CD4-positive, alpha-beta T cell (primary cell): ENCODE measurements at regions not wholly inside any gene's neighbourhood (a gene's known extent, or its start where the extent isn't known, plus 50 kb on each side); places are given as distances from the start of the nearest gene placed in this dataset.

Experiments used
- ATAC-seq: fragments of 200-7000 bp; cut with Tn5 transposase; one replicate; pipeline ENCODE4 v1.10.0; 2022; ENCODE audit warnings: mild to moderate bottlenecking; ENCODE audit not compliant: poor library complexity
- CTCF ChIA-PET: fragments of 350-600 bp; sonication (Branson Sonifier 250); formaldehyde crosslinking; loops from one replicate; lab custom pipeline; 2021; ENCODE audit warnings: antibody characterized with exemption, inconsistent platforms; lab: Charles Lee
- POLR2A ChIA-PET: fragments of 350-600 bp; sonication (Branson Sonifier 250); formaldehyde crosslinking; loops from one replicate; lab custom pipeline; 2021; ENCODE audit warnings: antibody characterized with exemption, inconsistent platforms; lab: Charles Lee
- DNase-seq, 14 experiments: peaks; one replicate each; pipeline ENCODE4 v3.0.0-alpha.2; 2013 to 2020; ENCODE audit warnings: mixed read lengths in 2 of 14
- H3K27ac ChIP-seq, 2 donors: one replicate each; pipeline versions ENCODE4 v1.5.1 to v1.7.0; 2013; ENCODE audit warnings: low read length in 2 of 2, low read depth in 1 of 2, mild to moderate bottlenecking in 1 of 2
- H3K27me3 ChIP-seq, 2 experiments: 1 replicate in 1 of 2; 2 replicates in 1 of 2; pipeline versions ENCODE4 v1.6.1 to v1.7.0; 2013; ENCODE audit warnings: low read length in 2 of 2, control low read depth in 1 of 2, mild to moderate bottlenecking in 1 of 2, moderate library complexity in 1 of 2; ENCODE audit not compliant: insufficient read depth in 2 of 2, control insufficient read depth in 1 of 2
- H3K36me3 ChIP-seq: one replicate; pipeline ENCODE4 v1.6.1; 2013; ENCODE audit warnings: low read length, control low read depth; ENCODE audit not compliant: insufficient read depth
- H3K4me1 ChIP-seq: one replicate; pipeline ENCODE4 v1.6.1; 2013; ENCODE audit warnings: low read length, control low read depth; ENCODE audit not compliant: insufficient read depth
- H3K4me3 ChIP-seq: one replicate; pipeline ENCODE4 v1.5.1; 2013; ENCODE audit warnings: mild to moderate bottlenecking, low read length, moderate library complexity
- H3K9me3 ChIP-seq, 2 experiments: 1 replicate in 1 of 2; 2 replicates in 1 of 2; pipeline versions ENCODE4 v1.6.1 to v1.7.0; 2013; ENCODE audit warnings: low read length in 2 of 2, mild to moderate bottlenecking in 2 of 2, control low read depth in 1 of 2, moderate library complexity in 1 of 2; ENCODE audit not compliant: control insufficient read depth in 1 of 2, insufficient read depth in 1 of 2
- H3K27ac Mint-ChIP-seq: one replicate; pipeline ENCODE4 v1.8.0; 2020; ENCODE audit warnings: mixed read lengths
- H3K27me3 Mint-ChIP-seq: one replicate; pipeline ENCODE4 v1.8.0; 2021; ENCODE audit warnings: mixed read lengths
- H3K36me3 Mint-ChIP-seq: one replicate; pipeline ENCODE4 v1.8.0; 2021; ENCODE audit warnings: low read depth, mixed read lengths
- H3K4me1 Mint-ChIP-seq: one replicate; pipeline ENCODE4 v1.8.0; 2021; ENCODE audit warnings: low read depth, mixed read lengths
- H3K4me3 Mint-ChIP-seq: one replicate; pipeline ENCODE4 v1.8.0; 2020; ENCODE audit warnings: mild to moderate bottlenecking, mixed read lengths
- H3K9me3 Mint-ChIP-seq: one replicate; pipeline ENCODE4 v1.8.0; 2020; ENCODE audit warnings: mixed read lengths
- intact Hi-C, 2 experiments: fragments of 100-400 bp; cut with DNase I in 1 of 2; cut with micrococcal nuclease in 1 of 2; formaldehyde crosslinking; loops; one replicate each; pipeline versions ENCODE4 v1.15.1 to v1.9.0; 2023 to 2025; cut with DNase I, micrococcal nuclease
- TF ChIP-seq, protein P1 (sequence below): fragments of 200-600 bp; IDR thresholded peaks from one replicate; pipeline ENCODE4 v1.8.0; 2022; ENCODE audit warnings: antibody characterized with exemption, mild to moderate bottlenecking

DNA sequence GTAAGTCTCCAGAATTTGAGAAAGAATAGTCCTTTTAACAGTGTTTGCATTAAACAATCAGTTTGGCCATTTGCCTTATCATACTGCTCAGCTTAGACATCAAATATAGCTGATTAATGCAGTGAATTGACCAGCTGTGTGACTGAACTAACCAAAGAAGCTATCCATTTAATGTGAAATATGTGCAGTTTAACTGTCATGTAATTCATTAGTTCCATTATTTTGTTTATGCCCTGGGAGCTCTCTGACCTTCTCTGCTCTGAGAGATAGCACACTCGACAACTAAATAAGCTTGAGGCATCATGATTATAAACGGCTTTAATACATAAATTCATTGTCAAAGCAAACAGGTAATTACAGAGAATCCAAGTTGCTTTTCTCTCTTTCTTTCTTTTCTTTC, 324.3 kb upstream of the PCDH7 start:
- Histone ChIP-seq H3K36me3 (no peaks in the 10 kb centered on the region), H3K9me3 (peaks cover 0 to 4% of the 10 kb centered on the region in 2 experiments), H3K27me3 (no peaks in the 10 kb centered on the region), H3K4me1 (no peaks in the 10 kb centered on the region), H3K4me3 (no peak overlapping the region), H3K27ac (no peak overlapping the region)
- Mint-ChIP-seq H3K36me3 (no peaks in the 10 kb centered on the region), H3K27ac (no peak overlapping the region), H3K9me3 (peaks cover 14% of the 10 kb centered on the region), H3K4me3 (no peak overlapping the region), H3K4me1 (no peaks in the 10 kb centered on the region), H3K27me3 (no peaks in the 10 kb centered on the region)
- intact Hi-C loops: no loop called here
- no peak for ATAC-seq
- POLR2A ChIA-PET: no interaction called here
- CTCF ChIA-PET: interaction anchor here (0.7 kb wide), 1 partner anchor 482 kb away, joined by 3 read pairs; no protein-coding TSS in a partner anchor
- TF ChIP-seq, protein P1, sequence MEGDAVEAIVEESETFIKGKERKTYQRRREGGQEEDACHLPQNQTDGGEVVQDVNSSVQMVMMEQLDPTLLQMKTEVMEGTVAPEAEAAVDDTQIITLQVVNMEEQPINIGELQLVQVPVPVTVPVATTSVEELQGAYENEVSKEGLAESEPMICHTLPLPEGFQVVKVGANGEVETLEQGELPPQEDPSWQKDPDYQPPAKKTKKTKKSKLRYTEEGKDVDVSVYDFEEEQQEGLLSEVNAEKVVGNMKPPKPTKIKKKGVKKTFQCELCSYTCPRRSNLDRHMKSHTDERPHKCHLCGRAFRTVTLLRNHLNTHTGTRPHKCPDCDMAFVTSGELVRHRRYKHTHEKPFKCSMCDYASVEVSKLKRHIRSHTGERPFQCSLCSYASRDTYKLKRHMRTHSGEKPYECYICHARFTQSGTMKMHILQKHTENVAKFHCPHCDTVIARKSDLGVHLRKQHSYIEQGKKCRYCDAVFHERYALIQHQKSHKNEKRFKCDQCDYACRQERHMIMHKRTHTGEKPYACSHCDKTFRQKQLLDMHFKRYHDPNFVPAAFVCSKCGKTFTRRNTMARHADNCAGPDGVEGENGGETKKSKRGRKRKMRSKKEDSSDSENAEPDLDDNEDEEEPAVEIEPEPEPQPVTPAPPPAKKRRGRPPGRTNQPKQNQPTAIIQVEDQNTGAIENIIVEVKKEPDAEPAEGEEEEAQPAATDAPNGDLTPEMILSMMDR: no peak
- DNase-seq: no peak

DNA sequence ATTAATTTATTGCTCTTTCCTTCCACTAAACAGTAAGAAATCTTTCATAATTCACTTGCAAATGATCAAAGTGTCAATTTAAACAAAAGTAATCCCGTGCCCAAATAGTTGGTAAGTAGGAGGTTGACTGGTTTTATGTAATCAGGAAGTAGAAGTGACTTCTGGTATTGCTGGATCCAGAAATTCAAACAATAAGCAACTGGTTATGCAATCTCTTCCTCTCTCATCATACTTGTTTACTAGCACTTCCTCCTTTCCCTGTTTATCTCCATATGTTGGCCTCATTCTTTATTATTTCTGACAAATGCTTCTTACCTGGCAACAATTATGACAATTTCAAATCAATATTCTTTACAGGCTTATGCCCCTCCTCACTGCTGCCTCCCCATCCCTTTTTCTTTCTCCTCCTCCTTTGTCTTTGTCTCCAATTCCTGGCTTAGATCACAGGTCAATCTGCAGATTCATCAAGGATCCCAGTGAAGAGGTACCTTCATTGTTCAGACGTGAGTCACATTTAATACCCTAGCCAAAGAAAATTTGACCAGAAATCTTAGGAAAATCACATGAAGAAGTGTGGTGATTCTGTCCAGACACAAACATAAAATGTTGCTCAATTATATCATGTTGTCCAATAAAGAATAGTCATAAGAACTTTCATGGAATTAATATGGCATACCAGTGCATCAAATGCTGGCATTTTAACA, 323.2 kb upstream of the PCDH7 start:
- TF ChIP-seq, protein P1: no peak
- intact Hi-C loops: no loop called here
- no peaks in the 10 kb centered on the region for H3K4me1 Mint-ChIP-seq

DNA sequence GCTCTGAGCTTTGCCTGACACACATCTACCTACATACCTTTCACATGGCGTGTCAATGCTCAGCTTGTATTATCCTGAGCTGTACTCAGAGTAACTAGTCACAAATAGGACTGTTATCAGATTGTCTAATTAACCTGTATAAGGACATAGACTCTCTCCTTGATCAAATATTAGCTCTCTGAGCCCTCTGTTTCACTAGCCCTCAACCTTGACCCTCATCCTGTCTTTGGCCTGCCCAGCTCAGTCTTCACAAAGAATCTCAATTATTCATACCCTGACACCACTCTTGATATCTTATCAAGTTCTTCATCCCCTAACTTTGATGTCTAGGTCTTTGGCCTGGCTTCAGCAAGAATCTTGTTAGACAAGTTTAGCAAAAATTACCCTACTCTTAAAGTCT, 320.7 kb upstream of the PCDH7 start:
- TF ChIP-seq, protein P1: no peak
- CTCF ChIA-PET: no interaction called here
- Mint-ChIP-seq H3K9me3 (peaks cover 4% of the 10 kb centered on the region), H3K4me3 (no peak overlapping the region), H3K27me3 (no peaks in the 10 kb centered on the region), H3K27ac (no peak overlapping the region), H3K36me3 (no peaks in the 10 kb centered on the region), H3K4me1 (no peaks in the 10 kb centered on the region)
- intact Hi-C loops: no loop called here
- H3K9me3 ChIP-seq: peaks cover 0 to 4% of the 10 kb centered on the region in 2 experiments
- H3K4me1 ChIP-seq: no peaks in the 10 kb centered on the region
- no peaks in the 10 kb centered on the region for H3K36me3 ChIP-seq
- DNase-seq (no peak), ATAC-seq (no peak)
- H3K27ac ChIP-seq: no peak overlapping the region
- H3K27me3 ChIP-seq: no peaks in the 10 kb centered on the region
- POLR2A ChIA-PET: no interaction called here
- no peak overlapping the region for H3K4me3 ChIP-seq

More for the DNA sequence above, 323.2 kb upstream of the PCDH7 start:
- ATAC-seq (no peak), DNase-seq (no peak)
- CTCF ChIA-PET: no interaction called here
- Mint-ChIP-seq H3K27ac (no peak overlapping the region), H3K4me3 (no peak overlapping the region), H3K36me3 (no peaks in the 10 kb centered on the region), H3K9me3 (peaks cover 14% of the 10 kb centered on the region), H3K27me3 (no peaks in the 10 kb centered on the region)
- H3K9me3 ChIP-seq: peaks cover 0 to 4% of the 10 kb centered on the region in 2 experiments
- no peak overlapping the region for H3K4me3 ChIP-seq
- no peaks in the 10 kb centered on the region for H3K4me1 ChIP-seq
- no peak overlapping the region for H3K27ac ChIP-seq
- H3K27me3 ChIP-seq: no peaks in the 10 kb centered on the region
- POLR2A ChIA-PET: no interaction called here
- H3K36me3 ChIP-seq: no peaks in the 10 kb centered on the region
